Astrocyte of the spinal cord (primary cell): ENCODE measurements at regions not wholly inside any gene's neighbourhood (a gene's known extent, or its start where the extent isn't known, plus 50 kb on each side); places are given as distances from the start of the nearest gene placed in this dataset.

Source experiments
- DNase-seq: peaks from one replicate; pipeline ENCODE4 v3.0.0; 2011; ENCODE audit warnings: low read depth, low spot score
- H3K4me3 ChIP-seq: 2 replicates; pipeline ENCODE4 v1.5.1; 2011; ENCODE audit warnings: low read depth, mild to moderate bottlenecking, low read length, moderate library complexity
- in situ Hi-C: cut with HindIII; loops from 2 replicates; pipeline ENCODE4 v1.10.0; 2017; ENCODE audit warnings: low sequenced_read_pairs
- TF ChIP-seq, protein P1 (sequence below): IDR thresholded peaks from 2 replicates; pipeline ENCODE4 v1.5.1; 2012; ENCODE audit warnings: low read depth, mild to moderate bottlenecking, low read length, inconsistent platforms

DNA sequence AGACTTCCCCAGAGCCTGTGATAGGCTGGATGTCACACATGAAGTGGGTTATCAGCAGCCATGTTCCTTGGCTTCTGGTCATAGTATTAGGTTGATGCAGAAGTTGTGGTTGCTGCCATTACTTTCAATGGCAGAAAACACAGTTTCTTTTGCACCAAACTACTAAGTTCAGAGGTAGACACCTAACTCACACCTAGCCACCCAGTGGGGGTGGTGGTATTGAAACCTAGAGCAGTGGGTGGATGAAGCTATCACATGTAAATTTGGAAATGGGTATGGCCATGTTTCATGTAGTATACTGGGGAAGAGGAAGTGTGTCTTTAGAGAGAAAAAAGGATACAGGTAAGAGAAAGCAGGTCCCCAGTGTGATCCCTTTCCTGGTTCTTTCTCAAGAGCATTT, 347.9 kb upstream of the SEMA6A start:
- DNase-seq = no peak
- TF ChIP-seq, protein P1, sequence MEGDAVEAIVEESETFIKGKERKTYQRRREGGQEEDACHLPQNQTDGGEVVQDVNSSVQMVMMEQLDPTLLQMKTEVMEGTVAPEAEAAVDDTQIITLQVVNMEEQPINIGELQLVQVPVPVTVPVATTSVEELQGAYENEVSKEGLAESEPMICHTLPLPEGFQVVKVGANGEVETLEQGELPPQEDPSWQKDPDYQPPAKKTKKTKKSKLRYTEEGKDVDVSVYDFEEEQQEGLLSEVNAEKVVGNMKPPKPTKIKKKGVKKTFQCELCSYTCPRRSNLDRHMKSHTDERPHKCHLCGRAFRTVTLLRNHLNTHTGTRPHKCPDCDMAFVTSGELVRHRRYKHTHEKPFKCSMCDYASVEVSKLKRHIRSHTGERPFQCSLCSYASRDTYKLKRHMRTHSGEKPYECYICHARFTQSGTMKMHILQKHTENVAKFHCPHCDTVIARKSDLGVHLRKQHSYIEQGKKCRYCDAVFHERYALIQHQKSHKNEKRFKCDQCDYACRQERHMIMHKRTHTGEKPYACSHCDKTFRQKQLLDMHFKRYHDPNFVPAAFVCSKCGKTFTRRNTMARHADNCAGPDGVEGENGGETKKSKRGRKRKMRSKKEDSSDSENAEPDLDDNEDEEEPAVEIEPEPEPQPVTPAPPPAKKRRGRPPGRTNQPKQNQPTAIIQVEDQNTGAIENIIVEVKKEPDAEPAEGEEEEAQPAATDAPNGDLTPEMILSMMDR = no peak
- no peak overlapping the region for H3K4me3 ChIP-seq
- in situ Hi-C loops = no loop called here

DNA sequence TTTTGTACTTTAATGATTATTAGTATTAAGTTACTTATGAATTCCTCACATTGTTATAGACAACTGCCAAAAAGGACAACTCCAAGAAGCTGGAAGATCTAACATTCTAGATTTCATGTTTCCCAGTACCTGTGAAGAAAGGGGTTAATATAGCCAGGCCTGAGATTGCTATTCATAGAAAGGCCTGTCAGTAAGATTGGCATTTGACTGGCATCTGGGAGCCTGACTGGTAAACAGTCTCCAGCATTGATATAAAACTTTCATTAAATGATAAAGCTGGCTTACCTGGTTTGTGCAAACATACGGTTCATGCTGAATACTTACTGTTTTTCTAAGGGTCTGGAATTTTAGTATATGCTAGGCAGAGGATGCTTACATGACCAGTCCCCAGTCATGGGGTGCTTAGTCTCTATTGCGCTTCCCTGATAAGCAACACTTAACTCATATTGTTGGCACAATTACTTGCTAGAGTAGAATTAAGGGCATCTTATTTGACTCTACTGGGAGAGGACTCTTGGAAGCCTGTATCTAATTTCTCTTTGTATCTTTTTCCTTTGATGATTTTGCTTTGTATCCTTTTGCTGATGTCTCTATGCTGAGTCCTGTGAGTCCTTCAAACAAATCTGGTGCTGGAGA, 340.4 kb upstream of the SEMA6A start:
- TF ChIP-seq, protein P1 = no peak
- DNase-seq = no peak
- H3K4me3 ChIP-seq = no peak overlapping the region
- in situ Hi-C loops = no loop called here

DNA sequence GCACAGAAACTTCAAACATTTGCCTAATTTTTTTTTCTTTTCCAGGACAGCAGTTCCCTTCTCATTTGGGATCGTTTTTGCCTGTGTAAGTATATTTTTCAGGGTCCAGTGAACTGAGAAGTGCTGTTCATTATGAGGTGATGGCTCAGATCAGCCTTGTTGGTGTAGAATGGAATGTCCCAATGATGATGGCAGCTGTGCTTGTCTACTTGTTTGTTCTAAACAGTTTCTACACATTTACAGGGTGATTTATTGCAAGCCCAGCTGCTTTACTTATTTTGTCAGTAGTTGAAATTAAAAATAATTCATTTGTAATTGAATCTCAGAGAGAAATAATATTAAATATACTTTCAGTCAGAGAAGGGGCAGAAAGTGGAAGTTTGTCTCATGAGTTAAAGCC, 337.6 kb upstream of the SEMA6A start:
- in situ Hi-C loops = no loop called here
- no peak for DNase-seq
- TF ChIP-seq, protein P1 = no peak
- no peak overlapping the region for H3K4me3 ChIP-seq

DNA sequence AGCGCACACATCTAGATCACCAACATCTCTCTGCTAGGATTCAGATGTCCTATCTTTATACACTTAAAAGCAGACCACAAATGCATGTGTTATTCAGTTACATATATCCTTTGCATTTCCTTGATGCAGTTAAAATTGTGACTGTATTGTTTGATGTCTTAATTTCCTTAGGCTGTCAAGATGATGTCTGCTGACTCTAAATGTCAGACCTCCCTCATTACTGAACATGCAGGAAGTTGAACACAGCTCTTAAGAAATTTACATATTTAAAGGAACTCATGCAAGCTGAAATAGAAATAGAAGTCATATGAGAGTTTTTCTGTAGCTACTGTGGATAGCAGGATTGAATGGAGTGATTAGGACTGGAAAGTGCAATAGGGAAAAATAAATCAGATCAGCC, 336.5 kb upstream of the SEMA6A start:
- DNase-seq = no peak
- TF ChIP-seq, protein P1 = no peak
- in situ Hi-C loops = no loop called here
- no peak overlapping the region for H3K4me3 ChIP-seq

DNA sequence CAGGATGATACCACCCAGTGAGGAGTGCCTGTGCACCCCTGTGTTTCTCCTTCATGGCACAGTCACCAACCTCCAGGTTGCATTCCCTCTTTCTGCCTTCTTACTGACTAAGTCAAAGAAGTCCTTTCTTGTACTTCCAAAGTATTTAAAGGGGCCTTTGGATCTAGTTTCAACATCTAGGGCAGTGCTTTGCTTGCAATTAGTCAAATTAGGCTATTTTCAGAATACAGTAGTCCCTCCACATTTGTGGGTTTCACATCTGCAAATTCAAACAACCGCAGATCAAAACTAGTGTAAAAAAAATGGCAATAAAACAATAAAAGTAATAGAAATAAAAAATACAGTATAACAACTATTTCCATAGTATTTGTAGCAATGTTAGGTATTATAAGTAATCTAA, 333.9 kb upstream of the SEMA6A start:
- TF ChIP-seq, protein P1 = no peak
- DNase-seq = no peak
- no peak overlapping the region for H3K4me3 ChIP-seq
- in situ Hi-C loops = no loop called here

DNA sequence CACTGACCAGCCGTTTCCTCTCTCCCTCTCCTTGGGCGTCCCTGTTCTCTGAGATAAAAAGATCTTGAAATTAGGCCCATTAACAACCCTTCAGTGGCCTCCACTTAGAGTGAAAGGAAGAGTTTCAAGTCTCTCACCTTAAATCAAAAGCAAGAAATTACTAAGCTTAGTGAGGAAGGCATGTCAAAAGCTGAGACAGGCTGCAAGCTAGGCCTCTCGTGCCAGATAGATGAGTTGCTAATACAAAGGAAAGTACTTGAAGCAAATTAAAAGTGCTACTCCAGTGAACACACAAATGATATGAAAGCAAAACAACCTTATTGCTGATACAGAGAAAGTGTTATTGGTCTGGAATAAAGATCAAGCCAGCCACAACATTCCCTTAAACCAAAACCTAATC, 331.3 kb upstream of the SEMA6A start:
- TF ChIP-seq, protein P1 = no peak
- in situ Hi-C loops = no loop called here

More for the DNA sequence above, 331.3 kb upstream of the SEMA6A start:
- no peak for DNase-seq
- H3K4me3 ChIP-seq = no peak overlapping the region
